H1 (cell line): ENCODE measurements at regions not wholly inside any gene's neighbourhood (a gene's known extent, or its start where the extent isn't known, plus 50 kb on each side); places are given as distances from the start of the nearest gene placed in this dataset.

Experiments used
- CTCF ChIA-PET: fragments of 300-600 bp; sonication (Branson Sonifier 250); formaldehyde crosslinking; loops from one replicate; lab custom pipeline; 2021; ENCODE audit not compliant: partially characterized antibody; lab: Charles Lee
- POLR2A ChIA-PET: fragments of 300-600 bp; sonication (Branson Sonifier 250); formaldehyde crosslinking; loops from one replicate; lab custom pipeline; 2021; ENCODE audit warnings: inconsistent platforms; ENCODE audit not compliant: partially characterized antibody; lab: Charles Lee
- DNase-seq, 2 experiments: peaks; one replicate each; pipeline versions ENCODE4 v3.0.0 to v3.0.0-alpha.2; 2010 to 2022; ENCODE audit warnings: low spot score in 2 of 2, low read depth in 1 of 2, mixed read lengths in 1 of 2
- FAIRE-seq: peaks from 2 replicates; lab custom pipeline; 2011; peaks lifted over from hg19 to GRCh38; lab: Jason Lieb, UNC
- H2AFZ ChIP-seq: 2 replicates; pipeline ENCODE4 v1.8.1; 2012; ENCODE audit warnings: low read length, inconsistent platforms
- H2AK5ac ChIP-seq: 2 replicates; pipeline ENCODE4 v1.6.1; 2013; ENCODE audit warnings: low read depth, low read length
- H2BK120ac ChIP-seq: replicated peaks from 2 replicates; pipeline ENCODE3; 2013; ENCODE audit warnings: low read depth, low read length, inconsistent platforms
- H2BK12ac ChIP-seq: 2 replicates; pipeline ENCODE4 v1.6.1; 2013; ENCODE audit warnings: low read depth, low read length
- H2BK15ac ChIP-seq: 2 replicates; pipeline ENCODE4 v1.6.1; 2013; ENCODE audit warnings: low read length
- H2BK20ac ChIP-seq: 2 replicates; pipeline ENCODE4 v1.6.1; 2013; ENCODE audit warnings: low read length
- H2BK5ac ChIP-seq: 2 replicates; pipeline ENCODE4 v1.6.1; 2013; ENCODE audit warnings: low read depth, low read length
- H3K14ac ChIP-seq: 2 replicates; pipeline ENCODE4 v1.6.1; 2013; ENCODE audit warnings: inconsistent platforms; ENCODE audit not compliant: insufficient read length
- H3K18ac ChIP-seq: 2 replicates; pipeline ENCODE4 v1.6.1; 2013; ENCODE audit warnings: low read length; ENCODE audit errors: extremely low read depth
- H3K23ac ChIP-seq: 2 replicates; pipeline ENCODE4 v1.6.1; 2013; ENCODE audit warnings: inconsistent platforms; ENCODE audit not compliant: insufficient read length
- H3K23me2 ChIP-seq: 2 replicates; pipeline ENCODE4 v1.6.1; 2013; ENCODE audit warnings: low read depth, low read length
- H3K27ac ChIP-seq: 2 replicates; pipeline ENCODE4 v1.6.1; 2011; ENCODE audit warnings: low read depth, low read length, inconsistent platforms
- H3K27me3 ChIP-seq, 4 experiments: replicated peaks in 1 of 4; 1 replicate in 1 of 4; 2 replicates in 3 of 4; pipeline versions ENCODE4 v1.6.1 to v1.8.1; 2011 to 2013; ENCODE audit warnings: low read length in 3 of 4, mild to moderate bottlenecking in 3 of 4, inconsistent platforms in 2 of 4, mixed read lengths in 2 of 4, moderate library complexity in 1 of 4; ENCODE audit not compliant: control insufficient read depth in 3 of 4, insufficient read depth in 3 of 4; ENCODE audit errors: extremely low read depth in 1 of 4
- H3K36me3 ChIP-seq, 4 experiments: 2 replicates each; pipeline versions ENCODE4 v1.6.1 to v1.8.1; 2011 to 2013; ENCODE audit warnings: mild to moderate bottlenecking in 4 of 4, low read length in 3 of 4, moderate library complexity in 2 of 4, control low read depth in 1 of 4, inconsistent platforms in 1 of 4; ENCODE audit not compliant: insufficient read depth in 4 of 4, control insufficient read depth in 2 of 4
- H3K4ac ChIP-seq: replicated peaks from 2 replicates; pipeline ENCODE3; 2013; ENCODE audit warnings: low read length, low read depth, mixed read lengths, inconsistent platforms; ENCODE audit not compliant: insufficient read length
- H3K4me1 ChIP-seq, 4 experiments: replicated peaks in 1 of 4; 1 replicate in 1 of 4; 2 replicates in 3 of 4; pipeline versions ENCODE4 v1.6.1 to v1.8.1; 2011 to 2013; ENCODE audit warnings: low read length in 3 of 4, inconsistent platforms in 2 of 4, mixed read lengths in 1 of 4; ENCODE audit not compliant: insufficient read depth in 4 of 4, control insufficient read depth in 3 of 4
- H3K4me2 ChIP-seq, 2 experiments: 2 replicates each; pipeline versions ENCODE4 v1.6.1 to v1.8.1; 2011 to 2013; ENCODE audit warnings: low read depth in 2 of 2, low read length in 2 of 2, control low read depth in 1 of 2, inconsistent platforms in 1 of 2, mild to moderate bottlenecking in 1 of 2; ENCODE audit not compliant: insufficient read depth in 1 of 2
- H3K4me3 ChIP-seq, 4 experiments: fragments of 200-600, 300-600 bp in 1 of 4; sonication (generic), shearing (Covaris generic), sonication (Bioruptor Twin) in 1 of 4; 2 replicates each; pipeline versions ENCODE4 v1.5.1 to v1.8.1; 2011 to 2016; ENCODE audit warnings: low read length in 4 of 4, low read depth in 3 of 4, control low read depth in 2 of 4, inconsistent platforms in 2 of 4, mild to moderate bottlenecking in 2 of 4, mixed read lengths in 1 of 4, moderate library complexity in 1 of 4; ENCODE audit not compliant: insufficient read depth in 2 of 4; ENCODE audit errors: extremely low read depth in 1 of 4
- H3K56ac ChIP-seq: replicated peaks from 2 replicates; pipeline ENCODE3; 2013; ENCODE audit warnings: low read depth, mild to moderate bottlenecking, mixed read lengths, low read length, inconsistent platforms; ENCODE audit not compliant: insufficient read length
- H3K79me1 ChIP-seq: 2 replicates; pipeline ENCODE4 v1.6.1; 2013; ENCODE audit warnings: low read depth, low read length, control low read depth
- H3K79me2 ChIP-seq, 2 experiments: 2 replicates each; pipeline versions ENCODE4 v1.6.1 to v1.8.1; 2012 to 2013; ENCODE audit warnings: low read length in 2 of 2, mild to moderate bottlenecking in 2 of 2, inconsistent platforms in 1 of 2; ENCODE audit not compliant: insufficient read depth in 2 of 2, control insufficient read depth in 1 of 2
- H3K9ac ChIP-seq, 4 experiments: replicated peaks in 1 of 4; 1 replicate in 1 of 4; 2 replicates in 3 of 4; pipeline versions ENCODE4 v1.6.1 to v1.8.1; 2011 to 2013; ENCODE audit warnings: low read depth in 3 of 4, low read length in 3 of 4, control low read depth in 2 of 4, mild to moderate bottlenecking in 2 of 4, moderate library complexity in 2 of 4, inconsistent platforms in 1 of 4; ENCODE audit errors: extremely low read depth in 1 of 4
- H3K9me3 ChIP-seq, 2 experiments: 2 replicates each; pipeline versions ENCODE4 v1.6.1 to v1.8.1; 2012 to 2013; ENCODE audit warnings: mild to moderate bottlenecking in 2 of 2, moderate library complexity in 2 of 2, control low read depth in 1 of 2, inconsistent platforms in 1 of 2, low read depth in 1 of 2, low read length in 1 of 2, mixed read lengths in 1 of 2; ENCODE audit not compliant: insufficient read depth in 2 of 2
- H4K20me1 ChIP-seq, 2 experiments: replicated peaks in 1 of 2; 2 replicates each; pipeline versions ENCODE3 to v1.8.1; 2011 to 2013; ENCODE audit warnings: inconsistent platforms in 2 of 2, low read length in 2 of 2, mild to moderate bottlenecking in 1 of 2; ENCODE audit not compliant: insufficient read depth in 2 of 2, control insufficient read depth in 1 of 2
- H4K5ac ChIP-seq: 2 replicates; pipeline ENCODE4 v1.6.1; 2013; ENCODE audit warnings: low read length, low read depth, mixed read lengths, inconsistent platforms; ENCODE audit not compliant: insufficient read length
- H4K8ac ChIP-seq: 2 replicates; pipeline ENCODE4 v1.8.0; 2013; ENCODE audit warnings: mild to moderate bottlenecking, moderate library complexity, low read length, inconsistent platforms; ENCODE audit not compliant: insufficient read depth; ENCODE audit errors: extremely low read depth
- H4K91ac ChIP-seq: replicated peaks from 2 replicates; pipeline ENCODE3; 2013; ENCODE audit warnings: low read length, mixed read lengths, inconsistent platforms; ENCODE audit not compliant: insufficient read length
- BACH1 ChIP-seq: IDR thresholded peaks from 2 replicates; pipeline ENCODE4 v1.6.1; 2012; ENCODE audit warnings: low read length, improper control_type of control experiment
- BCL11A ChIP-seq, 2 experiments: IDR thresholded peaks; one replicate each; pipeline ENCODE4 v1.6.1; 2011; ENCODE audit warnings: low read depth in 2 of 2, low read length in 2 of 2, mild to moderate bottlenecking in 2 of 2
- BRCA1 ChIP-seq: IDR thresholded peaks from 2 replicates; pipeline ENCODE4 v1.6.1; 2012; ENCODE audit warnings: low read depth, low read length, improper control_type of control experiment
- CHD2 ChIP-seq: IDR thresholded peaks from 2 replicates; pipeline ENCODE4 v1.6.1; 2012; ENCODE audit warnings: low read length, improper control_type of control experiment
- CREB1 ChIP-seq: IDR thresholded peaks from 2 replicates; pipeline ENCODE4 v1.6.1; 2012; ENCODE audit warnings: inconsistent platforms
- JUN ChIP-seq: IDR thresholded peaks from 2 replicates; pipeline ENCODE4 v1.6.1; 2011; ENCODE audit warnings: low read depth, mild to moderate bottlenecking, improper control_type of control experiment, low read length
- JUND ChIP-seq: IDR thresholded peaks from 2 replicates; pipeline ENCODE4 v1.6.1; 2011; ENCODE audit warnings: mild to moderate bottlenecking, improper control_type of control experiment, low read length
- KDM1A ChIP-seq: fragments of 200-600, 300-600 bp; sonication (generic); IDR thresholded peaks from 2 replicates; pipeline ENCODE4 v1.7.1; 2016; ENCODE audit warnings: mild to moderate bottlenecking, low read length, borderline replicate concordance
- MAFK ChIP-seq: IDR thresholded peaks from 2 replicates; pipeline ENCODE4 v1.6.1; 2012; ENCODE audit warnings: low read depth, mild to moderate bottlenecking, improper control_type of control experiment, low read length
- RFX5 ChIP-seq: IDR thresholded peaks from 2 replicates; pipeline ENCODE4 v1.6.1; 2011; ENCODE audit warnings: low read depth, low read length, improper control_type of control experiment, borderline replicate concordance
- RNF2 ChIP-seq: fragments of 200-900, 300-1000 bp; sonication (generic); IDR thresholded peaks from 2 replicates; pipeline ENCODE4 v1.7.1; 2016; ENCODE audit warnings: borderline replicate concordance, low read depth, mild to moderate bottlenecking, antibody characterized with exemption, low read length; ENCODE audit not compliant: poor library complexity, severe bottlenecking; ENCODE audit errors: missing control alignments
- SIRT6 ChIP-seq: IDR thresholded peaks from one replicate; pipeline ENCODE4 v1.7.1; 2012; ENCODE audit warnings: low read length, inconsistent platforms
- SIX5 ChIP-seq: IDR thresholded peaks from 2 replicates; pipeline ENCODE4 v1.6.1; 2011; ENCODE audit warnings: mild to moderate bottlenecking, low read depth, low read length
- SP1 ChIP-seq: IDR thresholded peaks from 2 replicates; pipeline ENCODE4 v1.6.1; 2011; ENCODE audit warnings: low read depth, low read length
- SP2 ChIP-seq: IDR thresholded peaks from 2 replicates; pipeline ENCODE4 v1.6.1; 2012; ENCODE audit warnings: mild to moderate bottlenecking, low read length, inconsistent platforms
- SP4 ChIP-seq: IDR thresholded peaks from 2 replicates; pipeline ENCODE4 v1.6.1; 2012; ENCODE audit warnings: low read length, inconsistent platforms
- YY1 ChIP-seq: IDR thresholded peaks from 2 replicates; pipeline ENCODE4 v1.6.1; 2011; ENCODE audit warnings: low read depth, mild to moderate bottlenecking, low read length
- ZNF274 ChIP-seq: IDR thresholded peaks from 2 replicates; pipeline ENCODE4 v1.7.0; 2012; ENCODE audit warnings: low read length, borderline replicate concordance; ENCODE audit errors: extremely low read depth
- WGBS, 2 experiments: shearing (Covaris generic) in 1 of 2; methylation state at CpG; one replicate each; pipeline versions ENCODE4 v1.1.6 to v1.1.7; 2013 to 2015; ENCODE audit warnings: low lambda C conversion rate in 2 of 2, mixed read lengths in 2 of 2, inconsistent platforms in 1 of 2, low coverage in 1 of 2, missing lambda C conversion rate in 1 of 2; ENCODE audit not compliant: insufficient replicate concordance in 2 of 2, insufficient coverage in 1 of 2, insufficient read length in 1 of 2; ENCODE audit errors: extremely low coverage in 1 of 2, missing lambda C conversion rate in 1 of 2; 5-methylcytosine and 5-hydroxymethylcytosine counted together

DNA sequence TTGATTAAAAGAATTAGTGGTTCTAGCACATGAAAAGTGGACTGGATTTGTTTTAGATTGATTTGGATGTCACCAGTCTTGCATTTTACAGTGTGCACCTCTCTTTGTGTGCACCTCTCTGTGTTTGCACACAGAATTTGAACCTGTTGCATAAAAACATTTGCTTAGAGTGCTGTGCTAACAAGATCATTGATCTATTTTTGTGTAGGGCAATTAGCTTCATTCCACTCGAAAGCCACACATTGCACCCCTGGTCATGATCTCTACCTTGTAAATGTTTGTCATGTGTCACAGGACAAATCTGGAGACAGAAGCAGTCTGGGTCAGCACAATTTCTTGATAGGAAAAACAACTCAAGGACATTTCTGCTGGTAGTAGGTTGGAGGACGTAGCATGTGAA is 258.7 kb upstream of the LINC00305 start:
- H3K27ac ChIP-seq = no peak overlapping the region
- ChIA-PET CTCF (interaction anchor here (0.9 to 3.3 kb wide), 3 partner anchors 305 to 369 kb away, joined by 3 to 12 read pairs (median 3); no protein-coding TSS in a partner anchor), POLR2A (no interaction called here)
- no peaks in the 10 kb centered on the region for H3K23me2 ChIP-seq
- DNase-seq (no peak), FAIRE-seq (no peak)
- no peak overlapping the region for H4K5ac ChIP-seq
- H3K79me1 ChIP-seq = no peaks in the 10 kb centered on the region
- no peaks in the 10 kb centered on the region for H3K9me3 ChIP-seq
- H3K36me3 ChIP-seq = no peaks in the 10 kb centered on the region
- no peak overlapping the region for H3K4me3 ChIP-seq
- no peak overlapping the region for H2BK20ac ChIP-seq
- H2BK5ac ChIP-seq = no peak overlapping the region
- H3K23ac ChIP-seq = no peak overlapping the region
- no peak overlapping the region for H3K4ac ChIP-seq
- no peak overlapping the region for H2AFZ ChIP-seq
- no peak overlapping the region for H2BK12ac ChIP-seq
- H3K14ac ChIP-seq = no peak overlapping the region
- 93% methylated on average over 2 of the region's 2 CpGs; no CpG with 5 or more reads in 1 of the 2 experiments for WGBS, 2 experiments
- H3K4me2 ChIP-seq = no peak overlapping the region
- no peak overlapping the region for H3K9ac ChIP-seq
- no peak overlapping the region for H3K56ac ChIP-seq
- H4K8ac ChIP-seq = no peak overlapping the region
- no peak overlapping the region for H4K91ac ChIP-seq
- no peak overlapping the region for H3K18ac ChIP-seq
- H2BK15ac ChIP-seq = no peak overlapping the region
- H3K27me3 ChIP-seq = no peaks in the 10 kb centered on the region
- H4K20me1 ChIP-seq = no peaks in the 10 kb centered on the region
- no peaks in the 10 kb centered on the region for H3K4me1 ChIP-seq
- H3K79me2 ChIP-seq = no peaks in the 10 kb centered on the region
- H2BK120ac ChIP-seq = no peak overlapping the region
- H2AK5ac ChIP-seq = no peak overlapping the region
- no peak for TF ChIP-seq CHD2
- TF ChIP-seq SP4 = no peak
- TF ChIP-seq SP2 = no peak
- TF ChIP-seq RNF2 = no peak
- no peak for TF ChIP-seq ZNF274
- TF ChIP-seq KDM1A = no peak
- TF ChIP-seq SIX5 = no peak
- no peak for TF ChIP-seq RFX5
- TF ChIP-seq SP1 = no peak
- no peak for TF ChIP-seq BRCA1
- TF ChIP-seq BCL11A (IDR thresholded peaks at IDR 0.05; ENCODE audit: low read depth in 2 of 2, low read length in 2 of 2) = no peak
- no peak for TF ChIP-seq MAFK
- no peak for TF ChIP-seq CREB1
- no peak for TF ChIP-seq YY1
- no peak for TF ChIP-seq JUN
- no peak for TF ChIP-seq BACH1
- no peak for TF ChIP-seq JUND
- TF ChIP-seq SIRT6 = no peak
